GOT3 (cell line): ENCODE measurements at regions not wholly inside any gene's neighbourhood (a gene's known extent, or its start where the extent isn't known, plus 50 kb on each side); places are given as distances from the start of the nearest gene placed in this dataset.
"Not testable (repeated sequence)": the region's sequence is repeated elsewhere in the genome, so short reads cannot be mapped to it uniquely, and the experiment has no call there.

Source experiments
- DNase-seq: peaks from one replicate; lab custom pipeline; 2025; ENCODE audit warnings: mixed read lengths; lab: John Stamatoyannopoulos, UW

GRCh38 chr11:119586181-119586580 lies 142.8 kb downstream of the NECTIN1 start:
- DNase-seq: no peak

GRCh38 chr11:119585043-119585781 lies 143.8 kb downstream of the NECTIN1 start:
- DNase-seq: no peak

GRCh38 chr11:119584193-119585042 lies 144.6 kb downstream of the NECTIN1 start:
- no peak for DNase-seq

GRCh38 chr11:119583585-119583984 lies 145.4 kb downstream of the NECTIN1 start:
- DNase-seq: no peak

- DNase-seq: not testable (repeated sequence)
These were observed 147.6 kb downstream of the NECTIN1 start for GRCh38 chr11:119581396-119581795.

- no peak for DNase-seq
These were observed 148.2 kb downstream of the NECTIN1 start for GRCh38 chr11:119580751-119581150.

- no peak for DNase-seq
These were observed 148.9 kb downstream of the NECTIN1 start for GRCh38 chr11:119580081-119580480.

GRCh38 chr11:119578521-119579191 lies 150.3 kb downstream of the NECTIN1 start:
- no peak for DNase-seq

GRCh38 chr11:119573858-119574257 lies 150.9 kb upstream of the THY1 start:
- no peak for DNase-seq

GRCh38 chr11:119572481-119573424 lies 149.8 kb upstream of the THY1 start:
- DNase-seq: no peak

- no peak for DNase-seq
These were observed 148.3 kb upstream of the THY1 start for GRCh38 chr11:119571311-119571710.

GRCh38 chr11:119567688-119568582 lies 145.0 kb upstream of the THY1 start:
- DNase-seq: no peak

GRCh38 chr11:119566319-119566718 lies 143.3 kb upstream of the THY1 start:
- DNase-seq: no peak

GRCh38 chr11:119565693-119566092 lies 142.7 kb upstream of the THY1 start:
- DNase-seq: not testable (repeated sequence)

GRCh38 chr11:119560961-119561360 lies 138.0 kb upstream of the THY1 start:
- no peak for DNase-seq

- no peak for DNase-seq
These were observed 137.3 kb upstream of the THY1 start for GRCh38 chr11:119560291-119560690.

GRCh38 chr11:119552106-119552485 lies 129.1 kb upstream of the THY1 start:
- no peak for DNase-seq

- no peak for DNase-seq
These were observed 128.6 kb upstream of the THY1 start for GRCh38 chr11:119551420-119552105.

GRCh38 chr11:119550053-119550752 lies 127.2 kb upstream of the THY1 start:
- DNase-seq: no peak
